GM21447 (cell line): ENCODE measurements at regions not wholly inside any gene's neighbourhood (a gene's known extent, or its start where the extent isn't known, plus 50 kb on each side); places are given as distances from the start of the nearest gene placed in this dataset.
"Not testable (repeated sequence)": the region's sequence is repeated elsewhere in the genome, so short reads cannot be mapped to it uniquely, and the experiment has no call there.

Source experiments
- ATAC-seq: cut with Tn5 transposase; IDR thresholded peaks from one replicate; pipeline ENCODE4 v1.9.1; 2021; ENCODE audit not compliant: unreplicated experiment

DNA sequence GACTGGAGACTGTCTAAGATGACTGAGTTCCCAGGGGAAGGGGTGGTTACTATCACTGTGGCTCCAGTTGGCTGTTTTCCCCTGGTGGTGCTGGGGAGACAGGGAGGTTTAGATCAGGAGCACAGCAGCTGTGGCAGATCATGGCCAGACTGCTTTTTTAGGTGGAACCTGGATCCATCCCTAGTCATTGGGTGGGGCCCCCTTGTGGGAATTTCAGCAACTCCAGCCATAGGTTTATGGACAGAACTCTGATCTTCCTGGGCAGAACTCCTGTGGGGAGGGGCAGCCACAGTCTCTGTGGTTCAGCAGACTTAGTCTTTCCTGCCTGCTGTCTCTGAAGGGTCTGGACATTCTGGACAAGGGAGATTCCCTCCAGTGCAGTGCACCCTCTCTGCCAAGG is 917.4 kb upstream of the FOXG1 start:
- ATAC-seq, result not testable (repeated sequence)

DNA sequence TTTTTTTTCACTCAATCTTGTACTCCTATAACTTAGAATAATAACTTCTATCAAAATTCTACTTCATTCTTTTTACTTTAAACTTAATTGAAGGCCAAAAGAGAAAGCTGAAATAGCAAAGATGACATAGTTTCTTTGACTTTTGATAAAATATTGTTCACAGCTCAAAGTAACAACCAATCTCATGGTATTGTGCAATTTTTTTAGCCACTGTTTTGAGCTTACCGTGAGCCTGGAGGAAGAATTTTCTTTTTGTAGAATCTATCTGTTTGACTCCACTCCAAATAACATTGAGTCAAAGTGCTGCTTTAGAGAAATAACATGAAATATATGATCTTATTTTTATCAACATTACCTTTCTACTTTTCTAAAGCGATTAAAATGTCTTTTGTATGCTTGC is 903.9 kb upstream of the FOXG1 start:
- ATAC-seq, result no peak

DNA sequence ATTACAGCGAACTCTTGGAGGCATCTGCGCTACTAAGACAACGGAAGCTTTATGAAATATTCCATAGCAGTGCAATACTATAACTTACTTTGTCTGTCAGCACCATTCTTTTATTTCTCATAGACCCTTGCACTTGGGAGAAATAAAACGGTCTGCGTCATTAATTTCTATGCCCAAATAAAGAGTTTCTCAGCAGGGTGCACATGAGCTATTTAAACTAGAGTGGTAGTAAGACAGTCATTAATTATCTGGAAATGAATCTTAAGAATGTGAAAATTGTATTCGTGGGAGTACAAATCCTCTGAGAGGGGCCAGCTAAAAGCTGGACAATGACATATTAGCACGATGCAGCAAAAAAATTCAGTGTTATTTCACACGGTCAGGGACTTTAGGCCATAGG is 903.4 kb upstream of the FOXG1 start:
- ATAC-seq, result no peak

DNA sequence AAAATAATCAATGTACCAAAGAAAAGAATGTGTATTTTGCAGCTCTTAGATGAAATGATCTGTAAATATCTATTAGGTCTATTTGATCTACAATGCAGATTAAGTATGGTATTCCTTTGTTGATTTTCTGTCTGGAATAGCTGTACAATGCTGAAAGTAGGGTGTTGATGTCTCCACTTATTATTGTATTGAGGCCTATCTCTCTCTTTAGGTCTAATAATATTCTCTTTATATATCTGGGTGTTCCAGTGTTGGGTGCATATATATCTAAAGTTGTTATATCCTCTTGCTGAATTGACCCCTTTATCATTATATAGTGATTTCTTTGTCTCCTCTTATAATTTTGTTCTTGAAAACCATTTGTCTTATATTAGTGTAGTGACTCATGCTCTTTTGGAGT is 885.5 kb upstream of the FOXG1 start:
- no peak for ATAC-seq

DNA sequence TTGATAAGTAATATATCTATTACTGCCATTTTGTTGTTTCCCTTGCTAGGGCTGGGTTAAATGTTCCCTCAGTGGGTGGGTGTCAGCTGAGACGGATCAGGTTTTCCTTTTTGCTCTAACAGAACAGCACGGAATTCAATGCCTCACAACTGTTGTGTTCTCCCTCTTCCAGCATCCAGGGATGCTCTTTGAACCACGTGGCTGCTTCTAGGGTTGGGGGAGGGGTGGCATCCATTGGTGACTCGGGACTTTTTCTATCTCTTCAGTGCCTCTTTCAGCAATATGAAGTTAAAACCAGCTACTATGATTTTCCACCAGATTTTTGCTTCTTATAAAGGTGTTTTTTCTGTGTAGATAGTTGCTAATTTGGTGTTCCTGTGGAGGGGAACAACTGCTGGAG is 884.9 kb upstream of the FOXG1 start:
- no peak for ATAC-seq

DNA sequence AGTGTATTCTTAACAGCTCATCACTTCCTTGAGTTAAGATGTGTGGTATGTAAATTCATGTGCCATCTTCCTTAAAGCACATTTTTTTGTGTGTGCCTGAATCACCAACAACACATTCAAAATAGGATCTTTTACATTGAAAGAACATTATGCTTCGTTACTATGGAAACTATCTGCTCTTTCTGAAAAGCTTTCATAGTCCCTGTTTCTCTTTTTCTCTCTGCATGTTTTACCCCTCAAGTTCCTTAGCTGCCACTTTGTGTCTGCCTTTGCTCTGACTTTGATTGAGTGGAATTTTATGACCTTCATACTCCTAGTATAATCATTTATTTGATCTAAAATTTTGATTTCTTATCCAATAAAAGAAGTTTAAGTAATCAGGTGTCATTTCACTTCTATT is 880.3 kb upstream of the FOXG1 start:
- ATAC-seq, result no peak

DNA sequence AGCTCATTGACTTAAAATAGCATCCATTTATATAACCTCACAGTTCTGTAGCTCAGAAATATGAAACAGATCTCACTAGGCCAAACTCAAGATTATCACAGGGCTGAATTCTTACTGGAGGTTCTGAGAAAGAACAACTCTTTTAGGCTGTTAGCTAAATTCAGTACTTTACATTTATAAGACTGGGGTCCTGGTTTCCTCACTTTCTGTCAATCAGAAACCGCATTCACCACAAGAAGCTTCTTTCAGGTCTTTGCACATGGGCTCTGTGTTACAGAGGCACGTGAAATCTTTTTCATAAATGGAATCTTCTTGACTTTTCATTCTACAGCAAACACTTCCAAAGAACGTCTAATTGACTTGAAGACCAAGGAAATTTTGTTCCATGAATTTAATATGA is 876.3 kb upstream of the FOXG1 start:
- ATAC-seq, result no peak

DNA sequence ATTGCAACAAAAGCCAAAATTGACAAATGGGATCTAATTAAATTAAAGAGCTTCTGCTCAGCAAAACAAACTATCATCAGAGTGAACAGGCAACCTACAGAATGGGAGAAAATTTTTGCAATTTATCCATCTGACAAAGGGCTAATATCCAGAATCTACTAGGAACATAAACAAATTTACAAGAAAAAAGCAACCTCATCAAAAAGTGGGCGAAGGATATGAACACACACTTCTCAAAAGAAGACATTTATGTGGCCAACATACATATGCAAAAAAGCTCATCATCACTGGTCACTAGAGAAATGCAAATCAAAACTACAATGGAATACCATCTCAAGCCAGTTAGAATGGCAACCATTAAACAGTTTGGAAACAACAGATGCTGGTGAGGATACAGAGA is 858.1 kb upstream of the FOXG1 start:
- not testable (repeated sequence) for ATAC-seq

DNA sequence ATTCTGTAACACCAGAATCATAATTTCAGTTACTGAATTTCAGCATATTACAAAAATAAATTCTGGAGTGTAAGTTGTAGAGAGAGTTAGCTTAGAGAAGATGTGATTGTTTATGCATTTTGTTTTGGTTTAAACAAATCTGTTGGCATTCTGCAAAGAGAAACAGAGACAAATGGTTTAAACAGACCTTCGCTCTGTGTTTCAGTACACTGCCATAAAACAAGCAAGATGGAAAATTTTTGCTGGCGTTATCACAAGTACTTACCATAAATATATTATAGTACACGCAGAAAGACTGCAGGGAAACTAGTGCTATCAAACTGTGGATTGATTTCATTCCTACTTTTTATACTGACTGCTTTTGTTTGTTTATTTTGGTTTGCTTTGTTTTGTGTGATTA is 850.3 kb upstream of the FOXG1 start:
- ATAC-seq, result no peak

DNA sequence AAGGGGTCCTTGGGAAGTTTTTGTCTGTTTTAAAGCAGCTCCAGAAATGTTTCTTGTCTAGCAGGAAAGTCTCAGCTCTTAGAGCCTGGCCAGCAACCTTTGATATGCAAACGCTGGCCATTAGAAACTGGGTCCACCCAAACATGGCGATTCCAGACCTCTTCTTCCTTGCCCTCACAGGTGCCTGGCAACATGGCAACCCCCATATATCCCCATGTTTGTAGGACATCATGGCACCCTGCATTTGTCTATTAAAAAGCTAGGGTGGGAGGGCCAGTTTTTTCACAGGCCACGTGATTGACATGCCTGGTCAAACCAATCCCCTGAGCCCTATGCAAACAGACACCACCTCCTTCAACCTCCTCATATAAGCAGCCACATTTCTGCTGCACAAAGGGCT is 848.7 kb upstream of the FOXG1 start:
- ATAC-seq, result no peak

DNA sequence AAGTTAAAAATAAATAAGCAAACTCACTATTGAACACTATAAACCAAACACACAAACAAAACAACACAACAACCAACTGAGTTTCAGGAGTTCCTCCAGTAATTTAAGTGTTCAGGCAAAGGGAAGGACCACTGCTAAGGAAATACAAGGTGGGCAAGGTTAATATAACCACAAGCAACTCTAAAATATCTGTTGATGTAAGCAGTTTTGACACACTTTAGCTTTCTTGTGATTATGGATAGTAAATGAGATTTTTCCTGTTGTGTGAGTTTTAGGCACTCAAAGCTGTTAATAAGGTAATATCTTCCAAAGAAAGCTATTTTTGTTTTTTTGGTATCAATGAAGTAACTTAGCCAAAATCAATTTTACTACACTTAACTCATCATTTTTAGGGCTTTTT is 839.1 kb upstream of the FOXG1 start:
- ATAC-seq, result no peak

DNA sequence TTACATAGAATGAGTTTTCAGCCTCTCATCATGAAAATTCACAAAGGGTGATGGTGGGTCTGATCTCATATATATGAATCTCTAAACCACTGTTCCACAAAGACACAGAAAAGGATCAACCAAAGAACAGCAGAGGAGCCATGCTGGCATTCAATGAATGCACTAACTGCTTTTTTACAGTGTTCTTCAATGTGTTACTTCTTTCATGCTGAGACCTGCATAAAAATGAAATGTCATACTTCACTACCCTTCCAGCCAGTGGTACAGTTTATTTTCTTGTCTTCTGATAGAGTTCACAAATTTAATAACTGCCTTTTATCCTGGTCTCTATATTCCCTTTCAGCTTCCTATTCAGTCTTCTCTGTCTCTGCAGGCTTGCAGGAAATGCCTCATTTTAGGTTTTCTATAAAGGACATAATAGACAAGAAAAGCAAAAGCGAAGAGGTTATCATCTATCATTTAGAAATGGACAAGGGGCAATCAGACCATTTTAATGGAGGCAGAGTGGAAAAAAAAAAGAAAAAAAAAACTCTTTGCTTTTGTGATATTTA is 836.7 kb upstream of the FOXG1 start:
- ATAC-seq, result no peak

DNA sequence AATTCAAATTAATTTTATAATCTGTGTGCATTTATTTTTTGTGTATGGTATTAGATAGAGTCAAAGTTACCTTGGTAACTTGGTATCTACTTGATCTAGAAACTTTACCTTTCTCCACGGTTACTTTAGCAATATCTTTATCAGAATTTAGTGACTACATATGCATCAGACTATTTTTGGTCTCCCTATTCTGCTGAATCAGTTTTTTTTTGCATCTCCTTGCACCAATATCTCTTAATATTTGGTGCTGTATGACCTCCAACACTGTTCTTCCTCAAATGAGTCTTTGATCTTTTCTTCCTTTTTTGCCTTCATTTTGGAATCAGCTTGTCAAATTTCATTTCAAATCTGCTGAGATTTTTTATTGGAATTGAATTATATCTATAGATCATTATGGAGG is 828.2 kb upstream of the FOXG1 start:
- no peak for ATAC-seq

DNA sequence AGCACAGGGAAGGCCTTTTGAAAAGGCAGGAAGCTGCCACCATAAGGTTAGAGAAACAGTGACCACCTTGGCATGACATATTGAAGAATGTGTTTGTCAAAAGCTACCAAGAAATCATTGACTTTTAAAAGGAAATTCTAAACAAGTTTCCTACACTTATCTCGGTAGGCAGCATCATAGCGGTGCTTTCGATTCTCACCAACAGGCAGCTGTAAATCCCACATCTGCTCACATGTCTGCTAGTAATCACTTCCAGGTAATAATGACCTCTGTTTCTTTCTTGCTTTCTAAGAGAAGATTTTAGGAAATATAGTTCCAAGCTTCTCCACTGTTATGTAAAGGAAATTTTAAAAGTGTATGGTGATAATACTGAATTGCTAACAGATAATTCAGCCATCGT is 821.1 kb upstream of the FOXG1 start:
- no peak for ATAC-seq

DNA sequence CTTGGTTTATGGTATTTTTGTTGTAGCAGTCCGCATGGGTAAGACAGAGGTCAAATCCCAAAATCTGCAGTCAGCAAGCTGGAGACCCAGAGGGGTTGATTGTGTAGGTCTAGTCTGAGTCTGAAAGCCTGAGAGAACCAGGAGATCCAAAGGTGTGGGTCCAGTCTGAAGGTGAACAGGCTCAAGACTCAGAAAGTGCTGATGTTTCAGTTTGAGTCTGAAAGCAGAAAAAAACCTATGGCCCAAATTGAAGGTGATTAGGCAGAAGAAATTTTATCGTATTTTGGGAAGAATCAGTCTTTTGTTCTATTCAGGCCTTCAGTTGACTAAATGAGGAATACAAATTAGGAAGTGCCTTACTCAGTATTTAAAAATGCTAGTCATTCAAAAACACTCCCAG is 807.8 kb upstream of the FOXG1 start:
- no peak for ATAC-seq

DNA sequence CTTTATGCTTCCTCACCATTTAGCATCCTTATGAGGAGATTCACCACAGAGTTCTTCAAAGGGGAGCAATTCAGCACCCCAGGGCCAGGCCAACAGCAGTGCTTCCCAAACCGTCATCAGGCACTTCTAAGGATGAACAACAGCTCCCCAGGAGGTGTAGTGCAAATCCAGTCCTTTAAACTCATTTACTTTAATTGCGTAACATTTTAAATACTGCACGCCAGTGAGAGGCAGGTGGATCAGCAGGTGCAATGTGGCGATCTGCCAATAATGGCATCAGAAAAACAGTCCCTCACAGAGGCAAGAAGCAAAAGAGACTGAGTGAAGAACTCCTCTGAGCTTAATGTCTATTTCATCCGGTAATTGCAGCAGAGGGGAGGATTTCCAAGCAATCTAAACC is 770.9 kb upstream of the FOXG1 start:
- no peak for ATAC-seq

DNA sequence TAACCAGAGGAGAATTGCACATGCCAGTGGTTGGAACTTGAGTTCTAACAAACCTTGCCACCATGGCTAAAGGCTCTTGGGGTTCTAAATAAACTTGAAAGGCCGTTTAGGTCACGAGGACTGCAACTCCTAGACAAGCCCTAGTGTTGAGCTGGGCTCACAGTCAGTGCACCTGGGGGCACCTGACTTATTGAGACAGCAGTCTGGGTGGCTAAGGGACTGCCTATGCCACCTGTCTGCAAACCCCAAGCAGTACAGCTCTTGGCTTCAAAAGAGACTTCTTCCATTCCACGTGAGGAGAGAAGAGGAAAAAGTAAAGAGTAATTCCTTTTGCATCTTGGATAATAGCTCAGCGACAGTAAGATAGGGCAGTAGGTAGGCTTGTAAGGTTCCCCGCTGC is 765.6 kb upstream of the FOXG1 start:
- no peak for ATAC-seq

DNA sequence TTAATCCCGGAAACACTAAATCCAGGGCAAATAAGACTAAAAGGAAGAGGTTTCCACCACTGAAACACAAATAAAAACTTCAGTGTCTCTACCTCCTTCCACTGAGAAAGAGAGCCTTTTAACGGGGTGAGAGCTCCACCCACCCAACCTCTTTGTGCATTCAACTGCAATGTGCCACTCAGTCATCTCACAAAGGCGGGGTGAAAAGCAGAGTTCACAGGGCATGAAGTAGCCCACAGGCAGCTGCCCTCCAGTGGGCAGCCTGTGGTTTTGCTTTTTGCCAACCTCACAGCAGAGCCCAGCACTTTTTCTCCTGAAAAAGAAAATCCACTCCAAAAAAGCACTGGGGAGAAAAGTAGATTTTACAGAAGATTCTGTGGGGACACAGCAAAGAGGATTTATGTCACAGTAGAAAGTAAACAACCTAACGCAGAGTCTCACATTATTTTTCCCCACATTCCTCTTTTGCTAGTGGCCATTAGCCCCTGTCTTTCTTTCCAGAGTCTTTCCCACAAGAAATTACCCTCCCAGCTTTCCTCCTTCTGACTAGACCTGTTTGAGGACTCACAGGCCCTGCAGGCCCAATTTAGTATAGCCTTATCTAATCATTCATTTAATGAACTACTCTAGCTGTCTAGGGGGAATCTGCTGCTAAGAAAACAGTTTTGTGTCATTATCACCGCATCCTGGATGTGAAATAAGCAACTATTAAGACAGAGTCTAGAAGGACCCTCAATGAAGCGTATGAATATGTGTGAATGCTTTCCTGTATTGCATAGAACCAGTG is 753.8 kb upstream of the FOXG1 start:
- ATAC-seq, result no peak

DNA sequence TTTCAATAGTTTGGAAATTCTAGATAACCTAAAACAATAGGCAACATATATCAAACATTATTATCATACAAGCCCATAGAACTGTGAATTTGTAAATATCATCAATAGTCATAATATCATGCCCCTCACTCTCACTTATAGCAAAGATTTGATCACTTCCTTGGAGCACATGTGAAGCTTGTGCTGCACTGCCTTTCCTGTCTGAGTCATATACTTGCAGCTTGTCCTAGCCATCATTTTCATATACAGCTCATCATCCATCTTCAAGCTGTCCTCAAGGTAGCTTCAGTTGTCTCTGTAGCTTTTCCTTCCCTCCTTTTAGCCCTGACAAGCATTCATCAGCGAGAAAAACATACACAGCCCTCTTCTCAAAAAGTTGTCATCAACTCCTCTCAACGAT is 746.5 kb upstream of the FOXG1 start:
- ATAC-seq, result no peak

DNA sequence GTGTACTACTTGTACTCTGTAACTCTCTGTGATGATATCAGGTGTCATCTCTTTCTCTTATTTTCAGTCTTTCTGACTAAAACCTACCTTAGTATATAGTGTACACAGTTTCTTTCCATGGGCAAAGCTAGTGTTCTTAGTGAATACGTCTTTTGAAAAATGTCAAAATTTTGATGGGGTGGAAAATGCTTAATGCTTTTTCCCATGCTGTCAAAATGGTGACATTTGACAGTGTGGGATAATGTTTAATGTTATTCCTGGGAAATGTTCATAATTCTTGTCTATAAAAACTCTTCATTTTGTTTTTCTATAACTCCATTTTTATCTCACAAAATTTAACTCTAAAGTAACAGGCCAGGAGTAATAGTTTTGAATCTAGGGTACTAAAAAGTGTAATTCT is 742.7 kb upstream of the FOXG1 start:
- ATAC-seq, result no peak

DNA sequence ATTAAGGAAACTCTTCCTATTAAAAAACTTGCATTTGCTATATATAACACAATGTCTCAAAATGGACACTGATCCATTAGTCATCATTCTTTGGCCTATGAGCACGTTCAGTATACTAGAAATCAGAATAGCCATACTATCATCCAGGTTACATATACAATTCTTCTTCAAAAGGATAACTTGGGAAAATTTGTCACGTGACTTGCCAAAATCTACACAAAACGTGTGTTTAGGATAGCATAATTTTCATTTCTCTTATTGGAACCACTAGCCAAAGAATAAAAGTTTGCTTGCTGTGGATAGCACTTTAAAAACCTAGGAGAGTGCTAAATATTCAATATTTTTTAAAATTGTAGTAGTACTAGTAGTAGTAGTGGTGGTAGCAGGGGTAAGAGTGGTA is 714.3 kb upstream of the FOXG1 start:
- ATAC-seq, result no peak

DNA sequence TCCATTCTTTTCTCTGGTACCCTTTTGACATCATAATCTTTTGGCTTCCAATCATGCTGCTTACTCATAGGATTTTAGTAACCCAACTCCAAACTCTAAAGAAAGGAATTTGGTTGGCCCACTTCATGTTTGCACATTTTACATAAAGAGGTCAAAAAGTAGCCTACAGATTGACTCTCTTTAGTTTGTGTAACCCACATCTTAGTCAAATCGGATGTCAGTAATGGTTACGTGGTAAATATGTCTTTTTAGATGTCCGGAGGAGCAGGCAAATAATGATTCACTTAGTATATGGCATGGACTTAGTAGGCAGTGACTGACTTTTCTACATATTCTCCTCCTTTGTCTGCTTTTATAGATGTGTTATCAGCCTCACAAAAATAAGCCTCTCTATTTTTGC is 711.6 kb upstream of the FOXG1 start:
- ATAC-seq, result no peak
